ENCODE measurements at regions not wholly inside any gene's neighbourhood (a gene's known extent, or its start where the extent isn't known, plus 50 kb on each side); places are given as distances from the start of the nearest gene placed in this dataset.
"Not testable (repeated sequence)": the region's sequence is repeated elsewhere in the genome, so short reads cannot be mapped to it uniquely, and the experiment has no call there.

DNA sequence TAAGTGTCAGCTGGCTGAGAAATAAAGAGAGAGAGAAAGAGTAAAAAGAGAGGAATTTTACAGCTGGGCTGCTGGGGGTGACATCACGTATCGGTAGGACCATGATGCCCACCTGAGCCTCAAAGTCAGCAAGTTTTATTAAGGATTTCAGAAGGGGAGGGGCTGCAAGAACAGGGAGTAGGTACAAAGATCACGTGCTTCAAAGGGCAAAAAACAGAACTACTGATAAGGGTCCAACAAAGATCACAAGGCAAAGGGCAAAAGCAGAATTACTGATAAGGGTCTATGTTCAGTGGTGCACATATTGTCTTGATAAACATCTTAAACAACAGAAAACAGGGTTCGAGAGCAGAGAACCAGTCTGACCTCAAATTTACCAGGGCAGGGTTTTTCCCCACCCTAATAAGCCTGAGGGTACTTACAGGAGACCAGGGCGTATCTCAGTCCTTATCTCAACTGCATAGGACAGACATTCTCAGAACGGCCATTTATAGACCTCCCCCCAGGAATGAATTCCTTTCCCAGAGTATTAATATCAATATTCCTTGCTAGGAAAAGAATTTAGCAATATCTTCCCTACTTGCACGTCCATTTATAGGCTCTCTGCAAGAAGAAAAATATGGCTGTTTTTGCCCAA lies 128.3 kb upstream of the PZP start:
- DNase-seq (ENCODE audit: low read depth), result not testable (repeated sequence)

DNA sequence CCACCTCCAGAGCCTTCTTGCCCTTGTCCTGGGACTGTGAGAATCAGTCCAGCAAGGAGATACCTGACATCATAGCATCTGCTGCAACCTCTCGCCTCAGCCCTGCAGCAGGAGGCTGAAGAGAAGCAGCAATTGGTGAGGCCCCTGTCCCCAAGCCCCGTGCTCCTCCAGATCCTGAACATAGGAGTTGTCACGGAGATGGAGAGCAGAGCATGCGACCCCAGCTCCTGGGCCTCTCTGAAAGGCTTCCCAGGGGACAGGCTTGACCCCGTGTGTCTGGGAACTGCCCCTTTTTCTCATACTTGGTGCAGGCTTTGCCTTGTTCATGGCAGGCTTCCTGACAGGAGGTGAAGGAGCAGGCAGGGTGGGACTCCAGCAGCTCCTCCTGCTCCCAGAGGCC lies 127.7 kb upstream of the PZP start:
- DNase-seq (ENCODE audit: low read depth), result no peak

DNA sequence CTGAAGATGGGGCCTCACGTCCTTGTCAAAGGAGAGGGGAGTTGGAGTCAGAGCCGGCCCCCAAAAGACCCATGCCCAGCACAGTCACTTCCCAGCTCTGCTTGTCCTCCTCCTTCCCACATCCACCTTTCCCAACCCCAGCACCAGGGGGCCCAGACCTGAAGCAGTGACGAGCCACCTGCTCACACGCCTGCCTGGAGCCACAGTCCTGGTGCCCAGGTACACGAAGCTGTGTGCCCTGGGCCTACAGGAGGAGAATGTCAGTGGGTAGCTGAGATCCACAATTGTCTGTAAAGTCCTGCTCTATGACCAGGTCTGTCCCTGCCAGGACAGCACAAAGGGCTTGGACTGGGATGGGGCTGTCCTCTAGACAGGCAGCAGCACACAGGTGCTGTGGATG lies 126.8 kb upstream of the PZP start:
- no peak for DNase-seq (ENCODE audit: low read depth)

DNA sequence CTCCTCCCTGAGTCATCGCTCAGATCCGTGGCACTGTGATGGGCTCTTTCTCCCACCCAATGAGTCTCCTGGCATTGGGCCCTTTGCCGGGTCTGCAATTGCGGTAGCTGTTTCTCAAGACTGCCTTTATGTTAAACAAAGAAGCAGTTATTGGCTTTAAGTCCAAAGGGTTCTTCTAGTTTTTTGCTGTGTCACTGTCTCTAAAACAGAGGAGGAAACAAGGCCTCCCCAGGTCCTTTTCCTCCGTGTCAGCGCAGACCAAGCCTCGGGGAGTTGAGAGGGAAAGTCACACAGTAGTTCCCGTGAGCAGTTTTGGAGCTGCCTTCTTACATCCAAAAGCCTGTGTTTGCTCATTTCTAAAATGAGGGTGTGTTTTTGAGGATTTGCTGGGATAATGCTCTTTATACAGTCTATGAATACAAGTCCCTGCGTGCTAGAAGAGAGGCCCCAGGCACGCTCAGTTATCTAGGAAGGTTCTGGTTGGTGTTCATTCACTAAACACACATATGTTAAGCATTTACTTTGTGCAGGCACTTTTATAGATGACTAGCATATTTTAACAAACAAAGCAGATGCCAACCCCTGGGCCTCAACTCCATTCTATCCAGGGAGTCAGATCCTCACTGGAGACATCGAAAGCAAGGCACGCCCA lies 126.0 kb upstream of the PZP start:
- no peak for DNase-seq (ENCODE audit: low read depth)

DNA sequence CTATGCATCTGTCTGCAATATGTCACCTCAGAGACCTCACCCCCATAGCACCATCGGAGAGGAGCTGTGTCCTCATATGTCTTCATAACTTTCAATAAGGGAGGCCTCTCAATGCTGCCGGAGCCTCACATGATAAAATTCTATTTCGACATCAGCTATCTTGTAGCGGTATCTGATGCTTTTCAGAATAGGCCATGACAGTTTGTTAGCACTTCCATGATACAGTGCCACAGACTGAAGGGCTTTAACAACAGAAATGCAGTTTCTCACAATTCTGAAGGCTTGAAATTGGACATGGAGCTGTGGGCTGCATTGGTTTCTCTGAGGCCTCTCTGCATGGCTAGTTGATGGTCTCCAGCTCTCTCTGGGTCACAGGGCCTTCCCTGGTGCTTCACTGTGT lies 125.0 kb upstream of the PZP start:
- no peak for DNase-seq (ENCODE audit: low read depth)

DNA sequence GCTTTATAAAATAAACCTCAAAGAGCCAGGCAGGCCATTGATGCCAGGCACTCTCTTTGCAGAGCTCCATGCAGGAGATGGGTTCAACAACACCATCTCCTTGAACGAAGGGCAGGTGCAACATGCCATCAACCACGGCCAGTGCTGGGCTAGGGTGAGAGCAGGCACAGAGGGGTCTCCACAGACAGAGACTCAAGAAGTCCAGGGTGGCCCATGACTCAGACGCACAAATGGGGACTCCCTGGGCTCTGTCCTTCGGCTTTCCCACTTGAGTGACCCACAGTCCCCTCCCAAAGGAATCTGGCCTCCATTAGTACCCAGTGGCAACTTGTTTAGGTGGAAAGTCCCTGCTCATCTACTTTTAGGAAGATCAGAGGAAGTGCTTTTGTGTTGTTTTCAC lies 124.4 kb upstream of the PZP start:
- no peak for DNase-seq (ENCODE audit: low read depth)

DNA sequence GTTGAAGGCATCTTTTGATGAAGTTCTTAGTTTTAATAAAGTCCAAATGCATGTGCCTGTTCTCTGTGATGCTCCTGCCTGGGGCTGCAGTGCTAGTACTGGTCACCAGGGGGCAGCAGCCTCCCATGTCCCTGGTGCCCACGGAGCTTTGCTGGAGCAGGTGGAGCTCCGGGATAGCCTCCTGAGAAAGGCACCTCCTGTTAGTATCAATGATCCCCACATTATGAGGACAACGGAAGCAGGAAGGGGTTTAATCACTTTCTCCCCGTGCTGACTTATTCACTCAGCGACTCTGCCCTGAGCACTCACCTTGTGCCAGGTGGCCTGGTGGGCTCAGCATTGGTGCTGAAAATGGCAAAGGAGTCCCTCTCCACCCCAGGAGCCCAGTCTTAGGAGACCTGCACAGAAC lies 123.0 kb upstream of the PZP start:
- DNase-seq (ENCODE audit: low read depth), result peak; percentile 14

DNA sequence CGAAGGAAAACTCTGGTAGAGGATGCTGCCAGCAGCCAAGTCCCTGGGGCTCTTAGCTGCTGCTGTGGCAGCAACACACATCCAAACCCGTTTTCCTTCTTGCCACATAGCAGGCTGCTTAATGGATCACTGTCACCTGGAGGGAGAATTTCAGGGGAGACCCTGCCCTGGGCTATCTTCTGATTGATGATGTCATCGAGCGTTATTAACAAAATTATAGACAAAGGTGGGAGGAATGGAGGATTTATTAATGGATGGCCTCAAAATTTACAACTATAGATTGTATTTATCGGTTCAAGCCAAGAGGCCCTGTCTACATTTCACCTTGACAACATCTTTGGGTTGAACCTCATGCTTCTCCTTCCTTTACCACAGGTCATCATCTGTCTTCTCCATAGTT lies 120.8 kb upstream of the PZP start:
- DNase-seq (ENCODE audit: low read depth), result no peak

DNA sequence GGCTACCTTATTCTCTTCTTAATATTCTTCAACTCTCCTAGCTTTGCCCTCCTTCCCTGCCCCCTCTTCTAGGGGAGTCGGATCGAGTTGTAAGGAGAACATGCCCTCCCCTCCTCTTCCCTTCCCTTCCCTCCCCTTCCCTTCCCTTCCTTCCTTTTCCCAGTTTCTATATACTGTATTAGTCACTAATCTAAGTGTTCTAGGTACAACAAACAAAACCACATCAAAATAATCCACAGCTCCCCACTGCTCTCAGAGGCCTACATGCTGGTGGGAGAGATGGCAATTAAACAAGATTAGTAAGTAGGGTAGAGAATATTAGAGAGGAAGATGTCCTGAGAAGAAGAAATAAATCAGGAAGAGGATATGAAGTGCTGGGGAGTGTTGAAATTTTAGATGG lies 119.9 kb upstream of the PZP start:
- no peak for DNase-seq (ENCODE audit: low read depth)

DNA sequence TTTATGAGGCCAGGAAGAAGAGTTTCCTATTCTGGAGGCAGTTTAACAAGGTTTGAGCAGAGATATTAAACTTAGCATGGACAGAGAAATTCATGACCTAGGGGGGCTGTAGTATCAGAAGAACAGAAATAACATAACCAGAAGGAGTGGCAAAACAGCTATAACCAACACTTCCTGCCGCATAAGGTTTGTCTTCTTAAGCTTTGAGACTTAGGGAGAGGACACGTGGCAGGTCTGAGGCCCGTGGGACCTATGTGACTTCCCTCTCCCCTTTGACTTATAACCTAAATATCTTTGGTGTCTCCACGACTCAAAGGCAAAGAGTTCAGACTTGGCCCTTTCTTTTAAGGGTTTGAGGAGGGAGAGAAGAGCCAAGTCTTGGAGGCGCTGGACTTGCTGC lies 119.1 kb upstream of the PZP start:
- no peak for DNase-seq (ENCODE audit: low read depth)

DNA sequence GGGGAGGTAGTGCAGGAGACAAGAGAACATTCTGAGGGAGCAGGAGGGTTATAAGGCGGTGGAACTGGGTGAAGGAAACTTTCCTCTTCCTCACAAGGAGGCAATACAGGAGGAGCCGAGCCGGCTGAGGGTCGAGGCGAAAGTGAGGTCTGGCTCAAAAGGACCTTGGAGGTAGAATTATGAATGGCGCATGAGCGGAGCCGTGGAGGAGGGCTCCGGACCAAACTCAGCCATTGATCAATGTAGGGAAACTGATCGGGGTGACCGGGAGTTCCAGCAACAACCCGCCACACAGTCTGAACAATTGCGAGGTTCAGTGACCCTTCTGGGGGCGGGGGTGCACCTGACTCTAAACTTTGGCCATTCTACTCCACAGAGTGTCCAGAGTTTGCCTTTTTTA lies 118.7 kb upstream of the PZP start:
- DNase-seq (ENCODE audit: low read depth), result not testable (repeated sequence)

DNA sequence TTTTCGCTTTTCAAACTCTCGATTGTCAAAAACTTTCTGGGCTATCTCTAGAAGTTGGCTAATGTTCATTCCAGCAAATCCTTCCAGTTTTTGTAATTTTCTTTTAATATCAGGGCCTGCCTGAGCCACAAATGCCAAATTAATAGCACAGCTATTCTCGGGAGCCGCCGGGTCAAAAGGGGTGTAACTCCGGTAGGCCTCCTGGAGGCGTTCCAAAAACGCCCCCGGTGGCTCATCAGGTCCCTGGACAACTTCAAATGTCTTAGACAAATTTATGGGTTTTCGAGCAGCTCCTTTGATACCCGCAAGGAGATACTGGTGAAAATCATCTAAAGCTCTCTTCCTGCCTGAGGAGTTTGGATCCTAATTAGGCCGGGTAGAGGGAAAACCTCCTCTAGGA lies 117.9 kb upstream of the PZP start:
- no peak for DNase-seq (ENCODE audit: low read depth)

DNA sequence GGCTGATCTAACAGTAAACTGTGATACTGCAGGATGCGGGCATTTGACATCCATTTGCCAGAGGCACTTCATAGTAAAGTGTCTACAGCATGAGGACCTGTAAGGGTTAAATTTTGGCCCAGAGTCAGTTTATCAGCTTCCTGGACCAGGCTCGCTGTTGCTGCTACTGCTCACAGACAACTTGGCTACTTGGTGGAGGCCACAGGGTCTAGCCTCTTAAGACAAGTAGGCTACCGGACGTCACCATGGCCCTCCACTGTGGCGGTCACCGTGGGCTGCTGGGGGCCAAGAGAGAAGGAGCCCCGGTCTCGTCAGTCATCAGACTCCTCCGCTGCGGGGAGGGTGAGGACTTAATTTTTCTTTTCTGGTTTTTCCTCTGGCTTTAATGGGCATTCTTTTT lies 117.3 kb upstream of the PZP start:
- no peak for DNase-seq (ENCODE audit: low read depth)

DNA sequence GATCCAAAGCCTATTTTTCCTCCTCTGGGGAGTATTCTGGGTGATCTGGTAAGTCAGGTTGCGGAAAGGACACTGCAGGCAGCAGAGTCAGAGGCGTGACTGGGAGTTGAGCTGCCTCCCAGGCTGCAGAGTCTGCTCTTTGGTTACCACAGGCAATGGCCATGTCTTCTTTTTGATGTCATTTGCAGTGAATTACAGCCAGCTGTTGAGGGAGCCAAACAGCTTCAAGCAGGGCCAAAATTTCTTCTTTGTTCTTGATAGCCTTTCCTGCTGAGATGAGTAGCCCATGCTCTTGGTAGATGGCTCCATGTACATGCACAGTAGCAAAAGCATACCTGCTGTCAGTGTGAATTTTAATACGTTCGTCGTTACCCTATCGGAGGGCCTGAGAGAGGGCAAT lies 116.6 kb upstream of the PZP start:
- DNase-seq (ENCODE audit: low read depth), result no peak

DNA sequence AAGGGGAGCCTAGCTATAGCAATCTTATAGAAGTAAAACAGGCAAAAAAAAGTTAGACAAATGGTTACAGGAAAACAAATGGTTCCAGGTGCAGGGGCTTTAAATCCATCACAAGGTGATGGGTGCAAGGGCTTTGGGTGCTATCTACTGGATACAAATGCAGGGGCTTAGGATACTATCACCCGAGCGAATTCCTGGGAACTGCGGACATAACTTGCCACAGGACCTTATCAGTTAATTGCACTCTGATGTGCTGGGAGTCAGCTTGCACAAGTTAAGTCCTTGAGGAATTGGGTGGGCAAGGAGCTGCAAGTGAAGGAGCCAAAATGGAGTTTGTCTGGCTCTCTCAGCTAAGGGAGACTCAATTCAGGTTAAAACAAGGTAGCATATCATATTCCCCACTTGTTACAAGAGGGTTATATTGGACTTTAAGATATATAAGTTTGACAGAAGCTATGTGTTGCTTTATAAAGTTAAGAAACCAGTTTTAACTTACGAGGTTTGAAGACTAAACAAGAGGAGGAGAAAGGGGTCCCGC lies 115.0 kb upstream of the PZP start:
- no peak for DNase-seq (ENCODE audit: low read depth)

DNA sequence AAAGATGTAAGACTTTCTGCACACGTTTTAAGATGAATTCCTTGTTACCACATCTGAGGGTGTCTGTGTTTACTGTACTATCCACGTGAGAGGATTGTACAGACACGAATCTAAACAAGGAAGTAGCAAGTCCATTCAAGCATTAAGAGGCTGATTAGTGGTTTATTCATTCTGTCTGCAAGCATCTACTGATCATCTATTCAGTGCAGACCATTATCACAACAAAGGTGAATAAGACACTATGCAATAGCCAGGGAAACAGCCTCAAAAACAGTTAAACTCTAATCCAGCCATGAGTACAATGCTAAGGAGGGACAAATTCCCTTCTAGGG lies 111.6 kb upstream of the PZP start:
- DNase-seq (ENCODE audit: low read depth), result no peak

DNA sequence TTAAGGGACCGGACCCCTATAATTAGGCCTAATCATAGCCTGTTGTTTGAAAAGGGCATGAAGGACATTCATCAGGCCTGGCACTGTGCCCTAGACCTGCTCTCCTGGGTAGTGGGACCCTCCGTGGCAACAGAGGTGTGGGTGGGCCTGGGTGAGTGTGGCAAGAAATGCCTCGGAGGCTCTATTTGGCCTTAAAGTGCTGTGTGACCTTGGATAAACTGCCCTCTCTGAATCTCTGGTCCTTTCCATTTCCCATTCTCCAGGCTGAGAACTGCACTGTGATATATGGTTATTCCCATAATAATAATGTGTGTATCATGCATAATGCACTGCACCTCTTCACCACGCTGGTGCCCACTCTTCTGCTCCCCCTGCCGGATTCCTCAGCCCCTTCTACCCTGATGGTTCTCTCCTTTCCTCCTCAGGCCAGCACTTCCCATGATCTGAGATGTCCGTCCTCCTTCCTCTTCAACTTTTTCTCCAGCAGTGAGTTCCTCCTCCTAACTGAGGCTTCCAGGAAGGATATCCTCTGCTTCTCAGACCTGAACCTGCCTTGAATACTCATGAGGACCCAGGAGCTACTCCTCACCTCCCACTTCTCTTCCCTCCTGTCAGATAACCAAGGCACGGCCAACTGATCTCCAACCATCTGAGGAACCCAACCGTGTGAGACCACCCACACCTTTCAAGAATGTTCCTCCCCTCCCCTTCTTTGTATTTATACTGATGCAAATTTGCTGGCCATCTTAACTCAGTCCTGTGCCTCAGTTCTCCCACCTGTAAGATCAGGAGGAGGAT lies 111.0 kb upstream of the PZP start:
- no peak for DNase-seq (ENCODE audit: low read depth)

DNA sequence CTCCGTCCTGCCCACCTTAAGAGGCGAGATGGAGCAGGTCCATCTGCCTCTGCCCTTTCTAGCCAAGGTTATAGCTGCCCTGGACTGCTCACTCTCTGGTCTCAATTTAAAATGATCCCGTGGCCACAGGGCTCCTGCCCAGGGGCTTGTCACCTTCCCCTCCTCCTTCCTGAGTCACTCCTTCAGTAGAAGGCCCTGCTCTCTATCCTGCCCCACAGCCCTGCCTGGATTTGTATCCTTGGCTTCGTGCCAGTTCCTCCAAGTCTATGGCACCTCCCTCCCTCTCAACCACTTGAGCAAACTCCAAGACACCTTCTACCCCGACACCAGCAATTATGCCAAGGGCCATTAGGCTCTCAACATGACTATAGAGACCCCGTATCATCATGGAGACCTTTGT lies 105.3 kb upstream of the PZP start:
- not testable (repeated sequence) for DNase-seq (ENCODE audit: low read depth)

DNA sequence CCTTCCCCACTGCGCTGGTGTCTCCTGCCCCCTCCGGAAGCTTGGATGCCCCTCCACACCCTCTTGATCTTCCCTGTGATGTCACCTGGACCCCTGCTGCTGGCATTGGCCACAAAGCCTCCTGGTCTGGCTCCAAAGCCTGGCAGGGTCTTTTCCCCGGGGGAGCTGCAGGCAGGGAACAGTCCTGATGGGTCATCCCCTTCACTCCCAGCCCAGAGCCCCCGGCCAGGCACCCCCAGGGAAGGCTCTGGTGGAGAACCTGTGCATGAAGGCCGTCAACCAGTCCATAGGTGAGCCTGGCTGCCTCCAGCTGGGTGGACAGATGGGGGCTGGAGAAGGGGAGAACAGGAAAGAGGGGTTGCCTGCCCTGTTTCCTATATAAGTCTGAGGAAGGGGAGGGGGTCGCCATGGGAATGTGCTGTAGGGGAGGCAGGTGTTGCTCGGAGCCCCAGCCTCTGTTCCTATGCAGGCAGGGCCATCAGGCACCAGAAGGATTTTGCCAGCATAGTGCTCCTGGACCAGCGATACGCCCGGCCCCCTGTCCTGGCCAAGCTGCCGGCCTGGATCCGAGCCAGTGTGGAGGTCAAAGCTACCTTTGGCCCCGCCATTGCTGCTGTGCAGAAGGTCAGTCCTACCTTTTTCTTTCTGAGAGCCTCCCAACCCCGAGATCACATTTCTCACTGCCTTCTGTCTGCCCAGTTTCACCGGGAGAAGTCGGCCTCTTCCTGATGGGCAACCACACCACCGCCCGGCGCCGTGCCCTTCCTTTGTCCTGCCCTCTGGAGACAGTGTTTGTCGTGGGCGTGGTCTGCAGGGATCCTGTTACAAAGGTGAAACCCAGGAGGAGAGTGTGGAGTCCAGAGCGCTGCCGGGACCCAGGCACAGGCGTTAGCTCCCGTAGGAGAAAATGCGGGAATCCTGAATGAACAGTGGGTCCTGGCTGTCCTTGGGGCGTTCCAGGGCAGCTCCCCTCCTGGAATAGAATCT lies 104.5 kb upstream of the PZP start:
- not testable (repeated sequence) for DNase-seq (ENCODE audit: low read depth)

DNA sequence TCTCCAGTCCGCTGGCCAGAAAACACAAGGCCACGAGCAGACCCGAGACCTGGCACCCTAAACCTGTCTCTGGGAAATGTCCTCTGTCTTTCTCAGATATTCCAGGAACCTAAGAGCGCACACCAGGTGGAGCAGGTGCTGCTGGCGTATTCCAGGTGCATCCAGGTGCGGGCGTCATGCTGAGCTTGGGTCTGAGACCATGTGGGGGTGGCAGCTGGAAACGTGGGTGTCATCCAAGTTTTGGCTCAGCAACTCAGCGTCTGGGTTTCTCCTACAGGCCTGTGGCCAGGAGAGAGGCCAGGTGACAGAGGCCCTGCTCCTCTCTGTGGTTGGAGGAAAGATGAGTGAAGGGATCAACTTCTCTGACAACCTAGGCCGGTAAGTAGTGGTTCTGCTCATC lies 103.3 kb upstream of the PZP start:
- not testable (repeated sequence) for DNase-seq (ENCODE audit: low read depth)

DNA sequence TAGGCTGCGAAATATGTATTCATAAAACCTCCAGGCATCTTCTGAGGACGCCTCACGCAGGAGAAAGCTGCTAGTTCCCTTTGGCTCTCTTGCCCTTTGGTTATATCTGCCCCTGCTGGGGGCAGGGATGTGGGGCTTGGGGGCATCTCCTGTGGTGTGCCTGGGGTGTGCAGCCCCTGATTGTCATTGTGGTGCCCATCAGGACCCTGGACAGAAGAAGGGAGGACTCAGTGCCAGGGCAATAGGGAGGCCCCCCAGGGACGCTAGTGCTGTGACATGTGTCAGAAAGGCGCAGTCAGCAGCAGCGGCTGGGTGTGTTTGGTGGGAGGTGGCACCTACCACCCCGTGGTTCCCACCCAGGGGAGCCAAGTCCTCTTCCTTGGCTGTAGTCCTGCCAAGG lies 102.5 kb upstream of the PZP start:
- DNase-seq (ENCODE audit: low read depth), result not testable (repeated sequence)

DNA sequence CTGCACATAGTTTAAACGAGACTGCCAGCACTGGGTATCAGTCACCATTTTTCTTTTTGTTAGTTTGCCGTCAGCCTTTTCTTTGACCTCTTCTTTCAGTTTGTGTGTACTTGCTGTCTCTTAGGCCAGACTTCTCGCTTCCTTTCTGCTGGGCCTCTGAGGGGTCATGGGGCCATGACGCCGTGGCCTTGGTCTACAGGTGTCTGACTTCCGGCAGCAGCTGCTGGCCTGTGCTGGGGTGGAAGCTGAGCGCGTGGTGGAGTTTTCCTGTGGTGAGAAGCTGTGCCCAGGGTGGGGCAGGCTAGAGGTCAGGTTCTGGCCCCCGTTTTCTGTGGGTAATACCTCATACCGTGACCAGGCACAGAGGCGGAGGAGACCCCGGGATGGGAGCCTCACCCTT lies 101.6 kb upstream of the PZP start:
- not testable (repeated sequence) for DNase-seq (ENCODE audit: low read depth)

All from T-helper 22 cell (primary cell).